GM21367 (cell line): ENCODE measurements at regions not wholly inside any gene's neighbourhood (a gene's known extent, or its start where the extent isn't known, plus 50 kb on each side); places are given as distances from the start of the nearest gene placed in this dataset.
"Not testable (repeated sequence)": the region's sequence is repeated elsewhere in the genome, so short reads cannot be mapped to it uniquely, and the experiment has no call there.

Source experiments
- ATAC-seq: cut with Tn5 transposase; IDR thresholded peaks from one replicate; pipeline ENCODE4 v1.9.1; 2021; ENCODE audit not compliant: unreplicated experiment

DNA sequence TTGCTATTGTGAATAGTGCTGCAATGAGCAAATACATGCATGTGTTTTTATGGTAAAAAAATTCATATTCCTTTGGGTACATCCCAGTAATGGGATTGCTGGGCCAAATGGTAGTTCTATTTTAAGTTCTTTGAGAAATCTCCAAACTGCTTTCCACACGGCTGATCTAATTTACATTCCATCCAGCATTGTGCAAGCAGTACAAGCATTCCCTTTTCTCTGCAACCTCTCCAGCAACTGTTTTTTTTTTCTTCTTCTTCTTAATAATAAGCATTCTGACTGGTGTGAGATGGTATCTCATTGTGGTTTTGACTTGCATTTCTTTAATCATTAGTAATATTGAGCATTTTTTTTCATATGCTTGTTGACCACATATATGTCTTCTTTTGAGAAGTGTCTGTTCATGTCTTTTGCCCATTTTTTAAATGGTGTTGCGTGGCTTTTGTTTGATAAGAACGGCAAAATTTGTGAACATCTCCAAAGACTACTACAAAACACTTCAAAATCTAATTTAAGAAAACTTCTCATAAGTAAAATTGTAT is 136.1 kb upstream of the MYO3A start:
- no peak for ATAC-seq

DNA sequence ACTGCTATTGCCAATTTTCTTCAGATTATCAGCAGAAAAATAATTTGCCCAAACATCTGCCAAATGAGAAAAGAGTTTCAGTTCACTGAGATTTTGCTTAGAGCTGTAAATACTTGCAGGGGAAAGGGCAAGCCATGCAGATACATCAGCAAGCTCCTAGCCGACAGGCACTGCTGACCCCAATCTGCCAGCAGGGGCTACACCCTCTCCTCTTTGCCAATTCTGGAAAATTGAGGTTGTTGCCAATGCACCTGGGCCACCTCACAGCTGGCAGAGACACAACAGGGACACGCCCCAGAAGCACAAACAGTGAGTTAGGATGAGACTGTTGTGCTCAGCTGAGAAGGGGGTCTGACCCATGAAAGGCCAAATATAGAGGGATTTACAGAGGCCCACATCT is 129.5 kb upstream of the MYO3A start:
- no peak for ATAC-seq

DNA sequence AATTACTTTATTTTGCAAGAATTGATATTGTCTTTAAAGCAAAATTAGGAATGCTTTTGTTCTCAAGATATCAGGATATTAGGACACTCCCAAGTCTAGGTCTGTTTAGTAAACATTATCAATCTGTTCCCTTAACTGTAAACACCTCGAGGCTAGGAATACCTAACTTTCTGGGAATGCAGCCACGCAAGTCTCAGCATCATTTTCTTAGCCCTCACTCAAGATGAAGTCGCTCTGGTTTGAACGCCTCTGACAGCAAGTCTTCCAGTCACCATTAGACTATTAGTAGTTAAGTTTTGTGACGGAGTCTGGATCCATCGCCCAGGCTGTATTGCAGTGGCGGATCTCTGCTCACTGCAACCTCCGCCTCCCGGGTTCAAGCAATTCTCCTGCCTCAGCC is 128.0 kb upstream of the MYO3A start:
- no peak for ATAC-seq

DNA sequence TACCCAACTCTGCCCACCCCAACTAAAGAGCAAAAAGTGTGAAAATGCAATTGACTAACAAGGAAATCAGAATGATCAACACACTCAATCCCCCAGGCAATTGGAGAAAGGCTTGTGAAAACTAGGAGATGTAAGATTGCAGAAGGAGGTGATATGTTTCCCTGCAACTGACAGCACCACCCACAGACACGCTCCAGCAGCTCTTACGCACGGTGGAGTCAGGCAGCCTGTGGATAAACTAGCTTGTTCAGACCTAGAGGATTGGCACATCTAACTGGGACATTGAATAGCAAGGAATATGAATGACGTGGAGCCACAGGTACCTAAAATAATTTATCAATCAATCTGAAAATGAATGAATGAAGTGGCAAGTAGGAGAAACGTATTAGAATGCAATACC is 125.7 kb upstream of the MYO3A start:
- no peak for ATAC-seq

DNA sequence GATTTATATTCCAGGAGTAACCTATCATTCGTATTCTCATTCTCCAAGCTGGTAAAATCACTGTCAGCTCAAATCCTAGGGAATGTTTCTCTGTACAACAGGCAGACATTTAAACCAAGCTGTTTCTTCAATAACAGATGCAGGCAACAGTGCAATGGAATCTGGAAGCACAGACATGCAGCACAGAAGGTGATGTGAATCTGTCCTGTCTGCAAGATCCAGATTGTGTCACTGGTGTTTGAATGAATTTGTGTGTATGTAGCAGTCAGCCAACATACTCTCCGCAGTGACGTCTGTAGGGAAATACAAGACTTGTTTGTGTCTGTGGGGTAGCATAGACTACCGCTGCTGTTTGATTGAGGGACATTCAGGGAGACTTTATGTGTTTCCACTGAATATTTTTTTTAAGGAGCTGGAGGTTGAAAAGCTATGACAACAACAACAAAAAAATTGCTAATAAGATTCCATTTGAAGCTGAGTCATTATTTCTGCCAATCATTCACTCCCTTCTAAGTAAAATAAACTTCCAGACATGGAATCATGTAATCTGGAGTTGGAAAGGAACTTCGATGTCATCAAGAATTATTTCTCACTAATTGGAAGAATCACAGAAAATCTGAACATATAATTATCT is 122.9 kb upstream of the MYO3A start:
- no peak for ATAC-seq

DNA sequence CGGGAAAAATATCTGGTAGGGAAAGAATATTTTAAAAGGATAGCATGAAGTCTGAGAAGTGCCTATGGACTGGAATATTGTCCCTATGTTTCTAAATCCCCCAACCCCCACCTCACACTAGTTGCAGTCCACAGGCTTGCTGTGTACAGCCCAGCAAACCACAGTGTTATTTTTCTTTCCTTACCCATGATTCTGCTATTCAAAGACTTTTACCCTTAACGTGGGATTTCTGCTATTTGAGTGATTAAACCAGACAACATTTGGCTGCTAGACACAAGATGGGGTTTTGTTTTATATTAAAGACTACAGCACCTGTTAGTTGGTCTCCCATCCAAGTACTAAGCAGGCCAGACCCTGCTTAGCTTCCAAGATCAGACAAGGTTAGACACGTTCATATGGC is 120.5 kb upstream of the MYO3A start:
- ATAC-seq = no peak

DNA sequence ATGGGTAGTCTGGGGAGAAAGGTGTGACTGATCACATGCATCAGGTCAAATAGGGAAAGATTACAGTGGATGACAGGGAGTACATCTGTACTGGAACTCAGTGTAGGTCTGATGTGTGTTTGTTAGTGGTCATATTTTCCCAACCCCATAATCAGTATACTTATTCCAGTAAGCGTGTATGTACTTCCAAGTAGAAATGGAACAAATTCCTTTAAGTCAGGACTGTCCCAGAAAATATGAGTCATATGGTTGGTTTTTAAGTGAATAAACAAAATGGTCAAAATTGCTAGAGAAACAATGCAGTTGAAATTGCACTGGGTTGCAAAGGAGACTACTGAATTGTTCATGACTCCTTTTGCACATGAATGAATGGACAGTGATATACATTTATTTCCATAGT is 118.8 kb upstream of the MYO3A start:
- ATAC-seq = no peak

DNA sequence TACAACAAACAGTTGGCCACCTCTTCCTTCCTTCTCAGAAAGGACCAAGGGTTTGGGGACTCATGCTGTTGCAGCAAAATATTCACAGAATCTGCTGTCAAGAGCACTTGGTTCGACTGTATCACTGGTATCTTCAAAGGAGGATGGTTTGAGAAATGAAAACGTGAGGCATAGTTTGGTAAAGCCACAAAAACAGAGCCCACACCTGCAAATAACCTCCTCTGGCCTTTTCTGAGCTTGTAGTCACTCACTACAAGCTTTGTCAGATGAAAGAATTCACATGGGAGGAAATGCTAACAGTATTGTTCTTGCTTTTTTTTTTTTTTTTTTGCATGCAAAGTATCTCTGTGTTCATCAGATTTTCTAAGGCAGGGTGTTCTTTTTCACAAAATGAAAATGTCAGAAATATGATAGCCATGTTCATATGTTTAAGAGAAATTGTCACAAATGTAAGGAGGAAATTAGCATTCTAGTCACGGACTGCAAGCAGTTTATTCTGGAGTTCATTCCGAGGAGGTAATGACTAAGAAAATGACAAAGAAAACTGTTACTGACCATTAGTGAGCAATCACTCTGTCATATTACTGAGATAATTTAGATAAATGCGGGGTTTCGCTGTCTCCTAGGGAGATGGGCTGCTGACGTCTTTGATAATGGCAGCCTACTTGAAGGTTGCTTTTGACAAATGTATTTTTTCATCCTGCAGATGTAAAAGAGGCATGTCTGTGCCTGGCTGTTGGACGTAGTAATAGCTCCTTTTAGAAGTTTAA is 117.8 kb upstream of the MYO3A start:
- ATAC-seq = no peak

DNA sequence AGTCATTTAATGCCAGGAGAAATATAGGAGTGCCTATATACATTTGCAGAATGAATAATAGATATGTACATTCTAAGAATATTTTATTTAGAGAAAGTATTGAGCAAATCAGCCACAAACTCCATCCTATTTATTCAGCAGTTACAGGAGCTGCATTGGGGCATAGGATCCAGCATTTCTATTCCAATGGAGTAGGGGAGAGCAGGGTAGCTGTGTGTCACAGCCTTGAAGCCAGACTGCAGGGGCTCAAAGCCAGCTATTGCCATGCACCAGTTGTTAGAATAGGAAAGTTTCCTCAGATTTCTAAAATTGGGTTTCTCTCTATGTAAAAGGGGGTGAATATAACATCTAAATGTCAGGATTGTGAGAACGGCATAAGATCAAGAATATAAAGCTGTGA is 116.8 kb upstream of the MYO3A start:
- ATAC-seq = no peak

DNA sequence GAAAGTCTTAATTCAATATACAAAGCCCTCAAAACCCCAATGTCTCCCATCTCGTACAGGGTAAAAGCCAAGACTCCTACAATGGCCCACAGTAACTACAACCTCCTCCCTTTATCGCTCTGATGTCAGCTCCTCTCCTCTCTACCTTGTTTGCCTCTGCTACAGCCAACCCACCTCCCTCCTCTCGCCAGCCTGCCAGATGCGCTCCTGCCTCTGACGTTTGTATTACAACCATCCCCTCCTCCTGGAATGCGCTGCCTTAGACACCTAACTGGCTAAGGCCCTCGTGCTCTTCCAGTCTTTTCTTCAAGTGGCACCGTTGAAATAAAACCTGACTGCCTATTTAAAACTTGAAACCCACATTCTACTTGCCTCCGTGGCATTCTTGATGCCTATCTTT is 115.3 kb upstream of the MYO3A start:
- ATAC-seq = no peak

DNA sequence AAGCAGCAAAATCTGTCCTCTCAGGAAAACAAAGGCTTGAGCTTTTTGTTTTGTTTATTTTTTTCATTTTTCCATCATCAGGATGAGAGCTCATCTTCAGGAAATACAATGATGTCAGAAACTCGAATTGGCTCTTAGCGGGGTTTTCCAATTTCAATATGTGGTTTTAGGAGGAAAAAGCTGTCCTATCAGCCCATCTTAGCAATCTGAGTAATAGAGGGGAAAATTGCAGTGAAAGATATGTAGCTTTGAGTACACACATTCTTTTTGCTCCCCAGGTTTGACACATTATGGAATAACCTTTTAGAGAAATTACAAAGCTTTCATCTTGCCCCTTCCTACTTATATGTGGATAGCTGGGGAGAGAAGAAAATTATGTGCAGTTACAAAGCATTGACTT is 113.6 kb upstream of the MYO3A start:
- no peak for ATAC-seq

DNA sequence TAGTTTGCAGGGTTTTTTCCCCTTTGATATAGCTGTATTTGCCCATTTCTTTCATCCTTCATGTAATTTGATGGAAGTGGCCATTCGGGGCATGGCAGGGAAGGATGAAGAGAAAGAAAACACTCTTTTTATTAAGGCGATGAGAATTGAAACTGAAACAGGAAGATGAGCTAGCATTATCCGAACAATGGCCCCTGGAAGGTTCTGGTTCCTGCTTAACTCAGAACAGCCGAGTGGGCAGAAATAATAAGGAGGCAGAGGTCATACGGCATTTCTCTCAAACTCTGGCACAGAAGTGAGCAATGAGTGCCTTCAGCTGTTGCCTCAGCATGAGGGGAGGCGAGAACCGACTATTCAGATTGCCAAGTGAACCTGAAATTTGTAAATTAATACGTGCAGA is 113.2 kb upstream of the MYO3A start:
- ATAC-seq = no peak

DNA sequence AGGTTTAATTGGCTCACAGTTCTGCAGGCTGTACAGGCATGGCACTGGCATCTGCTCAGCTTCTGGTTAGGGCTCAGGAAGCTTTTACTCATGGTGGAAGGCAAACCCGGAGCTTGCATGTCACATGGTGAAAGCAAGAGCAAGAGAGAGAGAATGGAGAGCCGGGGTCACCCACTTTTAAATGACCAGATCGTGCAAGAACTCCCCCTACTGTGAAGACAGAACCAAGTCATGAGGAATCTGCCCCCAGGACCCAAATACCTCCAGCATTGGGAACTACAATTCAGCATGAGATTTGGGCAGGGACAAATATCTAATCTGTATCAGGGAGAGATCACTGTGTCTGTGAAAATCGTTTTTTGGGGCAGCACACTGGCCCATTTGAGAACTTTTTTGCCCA is 110.0 kb upstream of the MYO3A start:
- ATAC-seq = no peak

DNA sequence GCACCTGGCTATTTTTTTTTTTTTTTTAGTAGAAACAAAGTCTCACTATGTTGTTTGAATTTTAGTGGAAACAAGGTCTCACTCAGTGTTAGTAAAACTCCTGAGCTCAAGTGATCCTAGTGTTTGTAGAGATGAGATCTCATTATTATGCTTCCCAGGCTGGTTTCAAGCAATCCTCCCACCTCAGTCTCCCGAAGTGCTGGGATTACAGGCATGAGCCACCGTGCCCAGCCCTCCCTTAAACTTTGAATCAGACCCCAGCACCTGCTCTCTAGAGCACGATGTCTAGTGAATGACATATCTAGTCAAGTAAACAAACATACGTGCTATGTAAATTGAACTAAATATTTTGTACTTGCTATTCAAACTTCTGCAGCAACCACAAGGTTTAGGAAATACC is 105.6 kb upstream of the MYO3A start:
- ATAC-seq = no peak

DNA sequence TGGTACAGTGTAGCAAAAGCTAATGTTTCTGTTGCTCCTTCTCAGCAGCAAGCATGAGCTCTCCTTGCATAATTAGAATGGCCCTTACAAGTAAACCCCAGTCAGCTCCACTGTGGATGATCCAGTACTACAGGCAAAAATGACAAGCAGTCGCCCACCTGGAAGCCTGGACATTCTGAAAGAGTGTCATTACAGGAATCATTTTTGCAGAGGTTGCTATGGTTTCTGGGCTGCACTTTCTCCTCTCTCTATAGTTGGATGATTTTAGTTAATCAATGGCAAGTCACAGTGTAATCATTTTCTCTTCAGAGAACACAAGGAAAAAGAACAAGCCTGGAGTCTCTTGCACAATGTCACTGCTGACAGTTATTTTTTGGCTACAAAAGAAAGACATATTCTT is 102.9 kb upstream of the MYO3A start:
- no peak for ATAC-seq

DNA sequence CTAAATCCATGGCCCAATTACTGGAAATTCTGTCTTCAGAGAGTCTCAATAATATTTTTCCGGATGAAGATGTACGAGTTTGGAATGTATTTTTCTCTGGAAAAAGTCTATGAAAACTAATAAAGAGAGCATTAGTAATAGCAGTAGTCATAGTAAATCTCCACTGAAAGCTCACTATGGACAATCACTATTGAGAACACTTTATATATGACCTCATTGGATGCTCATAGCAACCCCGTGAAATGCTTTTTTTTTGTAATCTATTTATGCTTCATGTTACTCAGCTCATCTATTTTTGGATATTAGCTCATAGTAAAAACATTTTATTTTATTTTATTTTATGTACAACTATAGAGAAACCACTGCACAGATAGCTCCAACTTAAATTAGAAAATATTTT is 94.3 kb upstream of the MYO3A start:
- no peak for ATAC-seq

DNA sequence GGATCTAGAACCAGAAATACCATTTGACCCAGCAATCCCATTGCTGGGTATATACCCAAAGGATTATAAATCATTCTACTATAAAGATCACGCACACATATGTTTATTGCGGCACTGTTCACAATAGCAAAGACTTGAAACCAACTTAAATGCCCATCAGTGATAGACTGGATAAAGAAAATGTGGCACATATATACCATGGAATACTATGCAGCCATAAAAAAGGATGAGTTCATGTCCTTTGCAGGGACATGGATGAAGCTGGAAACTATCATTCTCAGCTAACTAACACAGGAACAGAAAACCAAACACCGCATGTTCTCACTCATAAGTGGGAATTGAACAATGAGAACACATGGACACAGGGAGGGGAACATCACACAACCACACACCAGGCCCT is 93.2 kb upstream of the MYO3A start:
- not testable (repeated sequence) for ATAC-seq

DNA sequence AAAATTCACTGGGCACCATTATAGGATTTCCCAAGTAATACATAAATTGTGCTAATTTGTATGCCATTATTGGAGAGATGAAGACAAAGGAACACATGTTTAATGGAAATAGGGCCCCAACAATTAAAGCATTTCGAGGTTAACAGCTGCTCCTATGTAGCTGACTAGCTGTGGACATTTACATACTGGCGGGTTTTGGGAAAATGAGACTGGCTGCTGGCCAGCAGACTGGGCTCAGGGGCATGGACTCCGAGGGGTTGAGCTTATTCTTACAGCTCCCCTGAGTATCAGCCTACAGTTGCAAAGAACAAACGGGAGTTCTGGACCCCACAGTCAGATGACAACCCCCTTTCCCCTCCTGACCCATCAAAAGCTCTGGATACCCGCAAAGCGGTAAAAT is 91.9 kb upstream of the MYO3A start:
- no peak for ATAC-seq

DNA sequence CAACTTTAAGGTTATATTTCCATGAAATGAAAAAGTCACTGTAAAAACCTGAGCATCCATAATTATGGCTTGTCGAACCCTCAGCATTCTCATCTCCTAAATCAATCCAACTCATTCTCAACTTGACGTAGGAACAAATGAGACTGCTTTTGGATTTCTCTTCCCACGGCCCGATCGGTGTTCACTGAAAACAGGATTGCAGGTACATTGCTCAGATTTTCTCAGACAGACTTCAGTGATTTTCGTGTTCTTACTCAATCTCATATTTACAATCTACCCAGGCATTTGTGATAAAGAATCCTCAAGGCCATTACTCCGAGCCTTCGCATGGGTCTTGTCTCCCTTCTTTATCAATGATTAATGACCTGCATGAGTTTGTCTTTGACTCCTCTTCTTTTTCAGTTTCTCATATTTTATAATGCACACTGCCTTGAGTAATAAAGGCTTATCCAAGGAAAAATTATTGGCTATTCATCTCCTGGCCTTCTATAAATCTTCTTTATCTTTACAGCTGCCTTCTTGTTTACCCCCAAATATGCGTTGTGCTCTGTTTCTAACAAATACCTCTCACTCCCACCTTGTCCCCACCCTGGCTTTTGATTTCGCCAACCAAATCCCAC is 90.4 kb upstream of the MYO3A start:
- ATAC-seq = no peak

DNA sequence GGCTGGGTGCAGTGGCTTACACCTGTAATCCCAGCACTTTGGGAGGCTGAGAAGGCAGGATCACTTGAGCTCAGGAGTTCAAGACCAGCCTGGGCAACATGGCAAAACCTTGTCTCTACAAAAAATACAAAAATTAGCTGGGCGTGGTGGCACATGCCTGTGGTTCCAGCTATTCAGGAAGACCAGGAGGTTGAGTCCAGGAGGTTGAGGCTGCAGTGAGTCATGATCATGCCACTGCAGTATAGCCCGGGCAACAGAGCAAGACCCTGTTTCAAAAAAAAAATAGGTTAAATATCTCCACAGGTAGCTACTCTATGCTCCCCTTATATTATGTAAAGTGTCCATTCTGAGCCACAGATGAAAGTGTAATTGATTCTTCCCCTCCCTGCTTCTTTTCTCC is 89.3 kb upstream of the MYO3A start:
- not testable (repeated sequence) for ATAC-seq

DNA sequence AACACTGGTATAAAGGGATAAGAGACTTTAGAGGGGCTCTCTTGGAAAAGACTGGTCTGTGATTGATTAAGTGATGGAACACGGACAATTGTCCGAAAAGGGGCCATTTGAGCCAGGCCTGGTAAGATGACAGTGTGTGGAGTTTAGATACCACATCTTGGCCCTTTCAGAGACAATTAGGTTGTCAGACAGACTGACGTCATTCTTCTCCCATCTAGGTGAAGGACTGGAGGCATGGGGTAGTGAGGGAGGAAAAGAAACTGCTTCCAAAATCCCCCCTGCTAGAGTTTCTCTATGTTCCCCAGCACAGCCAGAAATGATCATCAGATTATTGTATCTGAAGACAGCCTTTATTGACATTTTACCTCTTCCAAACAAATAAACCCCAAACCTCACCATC is 84.8 kb upstream of the MYO3A start:
- ATAC-seq = no peak

DNA sequence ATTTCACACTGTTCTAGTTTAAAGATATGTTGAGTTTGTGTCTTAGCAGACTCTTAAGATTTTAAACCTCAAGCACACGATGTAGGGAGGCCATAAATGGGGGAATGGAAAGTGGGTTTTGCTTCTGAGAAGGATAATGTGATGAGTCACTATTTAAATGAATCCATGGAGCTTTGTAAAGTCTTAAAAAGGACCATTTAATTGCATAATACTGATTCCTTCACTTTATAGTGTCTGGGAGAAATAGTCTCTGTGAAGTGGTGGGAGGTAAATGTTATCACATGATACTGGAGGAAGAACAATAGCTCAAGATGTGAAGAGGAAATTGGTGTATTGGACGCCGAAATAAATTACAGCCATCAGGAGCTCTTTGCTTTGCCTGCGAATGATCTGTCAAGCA is 84.0 kb upstream of the MYO3A start:
- ATAC-seq = no peak
